Liver (tissue), 8 donors: ENCODE measurements at regions not wholly inside any gene's neighbourhood (a gene's known extent, or its start where the extent isn't known, plus 50 kb on each side); places are given as distances from the start of the nearest gene placed in this dataset.
A peak's percentile ranks its signal among the peaks of the same experiment; 100 is the strongest.

Experiments
- DNase-seq: peaks from one replicate; pipeline ENCODE4 v3.0.0-alpha.2; 2017; ENCODE audit warnings: low spot score
- H3K27ac ChIP-seq, 2 donors: one replicate each; pipeline ENCODE4 v1.7.0; 2013; ENCODE audit warnings: inconsistent platforms in 2 of 2, low read length in 2 of 2, control low read depth in 1 of 2, low read depth in 1 of 2, mild to moderate bottlenecking in 1 of 2
- H3K27me3 ChIP-seq, 4 donors: one replicate each; pipeline versions ENCODE4 v1.6.1 to v1.7.0; 2013; ENCODE audit warnings: low read length in 3 of 4, inconsistent platforms in 1 of 4, mild to moderate bottlenecking in 1 of 4, moderate library complexity in 1 of 4; ENCODE audit not compliant: control insufficient read depth in 4 of 4, insufficient read depth in 4 of 4
- H3K36me3 ChIP-seq, 4 donors: one replicate each; pipeline versions ENCODE4 v1.6.1 to v1.7.0; 2013; ENCODE audit warnings: low read length in 3 of 4, mild to moderate bottlenecking in 3 of 4, low read depth in 1 of 4, moderate library complexity in 1 of 4; ENCODE audit not compliant: control insufficient read depth in 4 of 4, insufficient read depth in 3 of 4
- H3K4me1 ChIP-seq, 4 donors: one replicate each; pipeline versions ENCODE4 v1.6.1 to v1.7.0; 2013; ENCODE audit warnings: low read length in 3 of 4, mild to moderate bottlenecking in 3 of 4, moderate library complexity in 1 of 4; ENCODE audit not compliant: control insufficient read depth in 4 of 4, insufficient read depth in 4 of 4
- H3K4me3 ChIP-seq, 3 donors: one replicate each; pipeline versions ENCODE4 v1.6.1 to v1.7.0; 2013; ENCODE audit warnings: low read length in 3 of 3, control low read depth in 1 of 3, low read depth in 1 of 3, mild to moderate bottlenecking in 1 of 3
- H3K9ac ChIP-seq, 2 donors: one replicate each; pipeline ENCODE4 v1.7.0; 2013; ENCODE audit warnings: low read length in 2 of 2, mild to moderate bottlenecking in 2 of 2, moderate library complexity in 2 of 2, control low read depth in 1 of 2, low read depth in 1 of 2
- H3K9me3 ChIP-seq, 4 donors: one replicate each; pipeline versions ENCODE4 v1.6.1 to v1.7.0; 2013; ENCODE audit warnings: low read length in 3 of 4; ENCODE audit not compliant: control insufficient read depth in 4 of 4
- ATF3 ChIP-seq: IDR thresholded peaks from 2 replicates; pipeline ENCODE4 v1.6.1; 2016; ENCODE audit warnings: antibody characterized with exemption
- CTCF ChIP-seq: fragments of 150-350 bp; IDR thresholded peaks from 2 replicates; pipeline ENCODE4 v1.5.1; 2017; ENCODE audit warnings: improper control_type of control experiment, low read depth, low read length; ENCODE audit not compliant: missing input control
- EGR1 ChIP-seq, 2 donors: IDR thresholded peaks; 2 replicates each; pipeline ENCODE4 v1.6.1; 2016 to 2018; ENCODE audit warnings: antibody characterized with exemption in 2 of 2, low read depth in 2 of 2
- FOXA1 ChIP-seq: IDR thresholded peaks from 2 replicates; pipeline ENCODE4 v1.6.1; 2016; ENCODE audit warnings: antibody characterized with exemption
- FOXA2 ChIP-seq: IDR thresholded peaks from 2 replicates; pipeline ENCODE4 v1.6.1; 2016; ENCODE audit warnings: antibody characterized with exemption
- GABPA ChIP-seq, 2 donors: IDR thresholded peaks in 1 of 2; conservative IDR thresholded peaks in 1 of 2; 2 replicates each; pipeline ENCODE4 v1.6.1; 2016; ENCODE audit warnings: antibody characterized with exemption in 2 of 2, mild to moderate bottlenecking in 1 of 2, moderate library complexity in 1 of 2
- HNF4A ChIP-seq, 2 donors: conservative IDR thresholded peaks; 2 replicates each; pipeline ENCODE4 v1.6.1; 2016; ENCODE audit warnings: antibody characterized with exemption in 2 of 2, mild to moderate bottlenecking in 2 of 2
- HNF4G ChIP-seq: IDR thresholded peaks from 2 replicates; pipeline ENCODE4 v1.6.1; 2016; ENCODE audit warnings: antibody characterized with exemption
- JUND ChIP-seq, 2 donors: IDR thresholded peaks; 2 replicates each; pipeline ENCODE4 v1.6.1; 2016; ENCODE audit warnings: antibody characterized with exemption in 2 of 2
- MAX ChIP-seq: IDR thresholded peaks from 2 replicates; pipeline ENCODE4 v1.6.1; 2016; ENCODE audit warnings: antibody characterized with exemption
- NR2F2 ChIP-seq: IDR thresholded peaks from 2 replicates; pipeline ENCODE4 v1.6.1; 2016; ENCODE audit warnings: antibody characterized with exemption
- RAD21 ChIP-seq, 2 donors: IDR thresholded peaks; 2 replicates each; pipeline ENCODE4 v1.6.1; 2016; ENCODE audit warnings: antibody characterized with exemption in 2 of 2, mild to moderate bottlenecking in 2 of 2
- REST ChIP-seq: IDR thresholded peaks from 2 replicates; pipeline ENCODE4 v1.6.1; 2016; ENCODE audit warnings: antibody characterized with exemption, mild to moderate bottlenecking
- RXRA ChIP-seq, 2 donors: IDR thresholded peaks; 2 replicates each; pipeline ENCODE4 v1.6.1; 2017 to 2018; ENCODE audit warnings: antibody characterized with exemption in 2 of 2, mild to moderate bottlenecking in 1 of 2
- SP1 ChIP-seq: IDR thresholded peaks from 2 replicates; pipeline ENCODE4 v1.6.1; 2018; ENCODE audit warnings: antibody characterized with exemption, mild to moderate bottlenecking
- TAF1 ChIP-seq: conservative IDR thresholded peaks from 2 replicates; pipeline ENCODE4 v1.6.1; 2016; ENCODE audit warnings: antibody characterized with exemption, mild to moderate bottlenecking
- YY1 ChIP-seq: IDR thresholded peaks from 2 replicates; pipeline ENCODE4 v1.6.1; 2016; ENCODE audit warnings: antibody characterized with exemption, mild to moderate bottlenecking
- ZBTB33 ChIP-seq: IDR thresholded peaks from 2 replicates; pipeline ENCODE4 v1.6.1; 2016; ENCODE audit warnings: antibody characterized with exemption
- WGBS: extraction: QIAGEN DNeasy Blood & Tissue Kit; methylation state at CpG from one replicate; pipeline ENCODE4 v1.1.7; 2013; 5-methylcytosine and 5-hydroxymethylcytosine counted together
- donor health status: healthy.
- donor health status: healthy.
- donor health status: healthy.
- donor health status: healthy.
- donor health status: healthy.

- Histone ChIP-seq H3K9ac (no peak overlapping the region), H3K27ac (no peak overlapping the region), H3K27me3 (no peaks in the 10 kb centered on the region), H3K36me3 (no peaks in the 10 kb centered on the region), H3K4me1 (peaks cover 0 to 11% (median 4%) of the 10 kb centered on the region in 4 donors), H3K4me3 (peak overlapping the region in 1 of 3 donors; percentile 74), H3K9me3 (no peaks in the 10 kb centered on the region)
- no peak for DNase-seq
- TF ChIP-seq HNF4A (conservative IDR thresholded peaks at IDR 0.05) (peak; percentile 77 to 78), NR2F2 (no peak), RAD21 (IDR thresholded peaks at IDR 0.05) (peak; percentile 85 to 88), CTCF (peak; percentile 75), YY1 (peak; percentile 32), SP1 (peak; percentile 34)
- WGBS = 4% methylated on average over 2 of the region's 2 CpGs
These were observed 441.5 kb upstream of the POU3F3 start for GRCh38 chr2:104412384-104412783.

GRCh38 chr2:104413890-104414289 is 440.0 kb upstream of the POU3F3 start:
- H3K4me1 ChIP-seq = peaks cover 0 to 11% (median 4%) of the 10 kb centered on the region in 4 donors
- DNase-seq = no peak
- TF ChIP-seq SP1 (peak; percentile 59), RXRA (IDR thresholded peaks at IDR 0.05) (peak in 1 of 2 donors; percentile 69), JUND (IDR thresholded peaks at IDR 0.05) (peak; percentile 31 to 57), CTCF (no peak), MAX (peak; percentile 59), ATF3 (peak; percentile 34), FOXA2 (no peak), FOXA1 (peak; percentile 34), ZBTB33 (peak; percentile 23), EGR1 (IDR thresholded peaks at IDR 0.05; ENCODE audit: low read depth in 2 of 2) (peak in 1 of 2 donors; percentile 46), HNF4G (no peak), TAF1 (peak; percentile 99), GABPA (IDR thresholded peaks at IDR 0.05 in 1 of 2, conservative IDR thresholded peaks at IDR 0.05 in 1 of 2) (no peak), HNF4A (conservative IDR thresholded peaks at IDR 0.05) (peak; percentile 40 to 70), NR2F2 (no peak), REST (peak; percentile 91), YY1 (peak; percentile 81), RAD21 (IDR thresholded peaks at IDR 0.05) (peak; percentile 24 to 43)
- H3K27me3 ChIP-seq = no peaks in the 10 kb centered on the region
- peak overlapping the region; percentile 58 to 78 for H3K27ac ChIP-seq
- 30% methylated on average over 8 of the region's 8 CpGs for WGBS
- H3K9me3 ChIP-seq = no peaks in the 10 kb centered on the region
- no peaks in the 10 kb centered on the region for H3K36me3 ChIP-seq
- peak overlapping the region; percentile 68 to 82 (median 74) for H3K4me3 ChIP-seq
- H3K9ac ChIP-seq = peak overlapping the region in 1 of 2 donors; percentile 74
